ENCODE measurements at regions not wholly inside any gene's neighbourhood (a gene's known extent, or its start where the extent isn't known, plus 50 kb on each side); places are given as distances from the start of the nearest gene placed in this dataset.

DNA sequence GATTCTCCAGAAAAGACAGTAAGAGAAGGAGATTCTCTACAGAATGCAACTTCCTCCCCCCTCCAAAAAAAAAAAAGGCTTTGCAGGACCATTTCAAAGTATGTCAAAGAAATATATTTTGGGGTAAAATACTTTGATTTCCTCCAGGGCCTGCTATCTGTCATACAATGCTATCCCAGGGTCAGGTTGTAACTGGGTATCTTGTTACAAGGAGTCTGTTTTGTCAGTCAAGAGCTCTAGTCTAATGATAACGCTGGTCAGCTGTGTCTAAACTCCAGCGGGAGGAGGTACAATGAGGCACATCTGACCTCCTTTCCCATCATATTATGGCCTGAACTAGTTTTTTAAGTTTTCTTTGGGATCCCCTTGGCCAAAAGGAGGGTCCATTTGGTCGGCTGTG lies 408.4 kb upstream of the CDH5 start:
- no peak for DNase-seq (ENCODE audit: low read depth)

DNA sequence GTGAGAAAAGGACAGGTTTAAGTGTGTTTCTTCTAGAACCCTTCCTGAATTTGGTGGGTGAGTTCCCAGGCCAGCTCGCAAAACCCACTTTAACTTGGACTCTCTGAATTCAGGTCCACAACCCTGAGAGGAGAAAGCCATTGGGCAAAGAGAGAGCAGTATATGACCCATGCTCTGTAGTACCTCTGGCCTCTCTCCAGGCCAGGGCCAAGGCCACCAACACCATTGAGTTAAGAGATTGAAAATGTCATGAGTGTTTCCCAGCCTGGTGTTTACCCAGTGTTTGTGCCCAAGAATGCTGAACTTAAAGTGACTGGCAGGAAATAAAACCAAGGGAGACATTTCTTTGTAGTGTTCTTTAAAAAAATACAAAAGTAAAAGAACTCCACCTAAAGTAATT lies 410.4 kb upstream of the CDH5 start:
- no peak for DNase-seq (ENCODE audit: low read depth)

DNA sequence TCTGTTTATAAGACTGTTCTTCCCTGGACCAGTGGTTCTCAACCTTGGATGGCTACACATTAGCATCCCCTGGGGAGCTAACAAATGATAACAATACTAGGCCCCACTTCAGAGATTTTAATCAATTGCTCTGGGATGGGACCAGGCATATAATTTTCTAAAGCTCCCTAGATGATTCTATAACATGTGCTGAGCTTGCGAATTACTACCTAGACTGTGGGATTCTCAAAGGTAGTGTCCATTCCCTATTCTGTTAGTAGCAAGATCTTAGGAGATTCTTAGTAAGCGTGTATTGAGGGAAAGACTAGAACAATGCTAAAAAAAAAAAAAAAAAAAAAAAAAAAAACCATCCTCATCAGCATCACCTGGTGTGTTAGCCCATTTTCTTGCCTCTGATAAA lies 412.0 kb upstream of the CDH5 start:
- no peak for DNase-seq (ENCODE audit: low read depth)

DNA sequence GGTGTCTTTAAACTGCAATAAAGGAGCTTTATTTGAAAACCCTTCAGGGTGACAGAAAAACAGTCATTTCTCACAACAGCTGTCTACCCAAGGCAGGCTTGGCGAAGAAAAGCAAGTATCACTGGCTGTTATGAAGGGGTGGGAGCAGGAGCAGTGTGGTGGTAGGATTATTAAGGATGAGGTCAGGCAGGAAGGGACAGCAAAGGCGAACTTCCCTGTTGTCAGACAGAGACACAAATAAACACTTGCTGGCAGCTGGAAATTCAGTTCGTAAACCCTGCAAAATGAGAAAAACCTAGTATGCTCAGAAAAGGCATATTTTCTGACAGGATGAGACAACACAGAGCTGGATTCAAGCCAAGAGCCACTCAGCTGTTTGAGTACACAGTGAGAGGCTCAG lies 416.3 kb upstream of the CDH5 start:
- no peak for DNase-seq (ENCODE audit: low read depth)

DNA sequence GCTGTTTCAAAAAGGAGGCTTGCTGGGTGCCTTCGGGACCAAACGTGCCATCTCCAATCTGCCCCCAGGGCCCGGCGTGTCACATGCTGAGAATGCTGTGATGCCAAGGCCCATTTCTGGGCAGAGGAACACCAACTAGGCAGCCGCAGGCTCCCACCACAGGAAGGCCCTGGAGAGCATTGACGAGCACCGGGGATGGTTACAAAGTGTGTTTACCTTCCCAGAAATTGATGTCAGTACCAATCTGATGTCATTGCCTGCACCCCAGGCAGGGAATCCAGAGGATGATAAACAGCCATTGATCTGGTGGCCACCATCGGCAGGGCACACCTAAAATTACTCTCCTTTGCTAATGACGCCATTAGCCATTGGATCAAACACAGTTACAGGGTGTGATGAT lies 418.1 kb upstream of the CDH5 start:
- peak; percentile 31 for DNase-seq (ENCODE audit: low read depth)

DNA sequence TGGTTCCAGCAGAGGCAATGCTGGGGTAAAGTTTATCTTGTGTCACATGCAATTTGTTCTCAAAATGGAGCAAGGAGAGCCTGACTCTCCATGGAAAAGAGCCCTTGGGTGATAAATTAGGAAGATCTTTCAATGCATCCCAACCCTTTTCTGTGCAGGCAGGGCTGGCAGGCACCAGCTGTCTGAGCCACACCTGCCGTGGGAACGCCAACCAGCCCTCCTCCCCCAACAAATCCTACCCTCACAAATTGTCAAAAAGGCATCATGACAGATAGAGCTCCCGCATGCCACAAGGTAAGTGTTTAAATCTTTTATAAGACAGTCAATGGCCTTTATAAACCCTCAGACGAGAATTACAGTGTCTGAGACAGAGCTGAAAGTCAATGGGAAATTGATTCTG lies 418.5 kb upstream of the CDH5 start:
- DNase-seq (ENCODE audit: low read depth), result no peak

DNA sequence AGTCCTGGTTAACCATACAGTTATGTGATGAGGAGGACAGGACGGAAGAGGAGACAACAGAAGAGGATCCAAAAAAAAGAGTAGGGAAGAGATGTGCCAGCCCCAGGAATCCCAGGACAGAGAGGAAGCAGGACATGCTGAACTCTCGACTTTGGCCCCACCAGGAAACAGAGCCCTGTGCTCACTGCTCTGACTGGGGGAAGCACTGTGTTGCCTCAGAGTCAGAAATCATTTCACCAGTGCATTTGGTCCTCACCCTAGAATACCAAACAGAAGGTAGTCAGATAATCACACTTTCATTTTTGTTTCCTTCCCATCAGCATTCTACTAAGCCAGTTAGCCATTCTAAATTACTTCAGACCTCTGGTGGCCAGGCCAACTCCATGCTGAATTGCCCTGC lies 421.0 kb upstream of the CDH5 start:
- no peak for DNase-seq (ENCODE audit: low read depth)

DNA sequence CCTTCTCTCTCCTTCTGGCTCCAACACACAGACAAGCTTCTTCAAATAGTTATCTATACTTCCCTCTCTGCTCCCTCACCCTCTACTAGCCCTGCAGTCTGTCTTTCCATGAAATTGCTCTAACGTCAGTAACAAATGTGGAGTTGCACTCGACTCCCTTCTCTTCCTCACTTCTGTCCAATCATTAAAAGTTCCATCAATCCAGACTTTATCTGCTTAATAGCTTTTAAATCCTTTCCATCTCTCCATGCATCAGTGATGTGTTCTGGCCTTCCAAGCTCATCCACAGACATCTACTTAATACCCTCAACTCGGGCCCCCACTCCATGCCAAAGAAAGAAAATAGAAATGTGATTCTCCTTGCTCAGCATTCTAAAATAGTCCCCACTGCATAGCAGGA lies 422.1 kb upstream of the CDH5 start:
- DNase-seq (ENCODE audit: low read depth), result no peak

DNA sequence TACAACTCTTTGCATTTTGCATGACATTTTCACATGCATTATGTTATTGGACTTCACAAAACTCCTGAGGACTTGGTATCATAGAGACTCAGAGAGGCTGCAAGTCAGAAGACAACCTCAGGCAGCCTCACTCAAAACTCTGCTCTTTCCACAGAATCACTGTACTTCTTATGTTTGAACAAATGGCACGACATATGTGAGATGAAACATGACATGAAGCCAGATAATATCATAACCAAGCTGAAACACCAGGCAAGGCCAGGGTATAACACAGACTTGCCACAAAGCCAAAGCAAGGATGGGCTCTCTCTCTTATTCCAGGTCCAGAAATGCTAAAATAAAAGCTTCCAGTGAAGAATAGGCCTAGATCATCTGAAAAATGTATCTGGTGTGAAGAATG lies 425.8 kb upstream of the CDH5 start:
- DNase-seq (ENCODE audit: low read depth), result no peak

DNA sequence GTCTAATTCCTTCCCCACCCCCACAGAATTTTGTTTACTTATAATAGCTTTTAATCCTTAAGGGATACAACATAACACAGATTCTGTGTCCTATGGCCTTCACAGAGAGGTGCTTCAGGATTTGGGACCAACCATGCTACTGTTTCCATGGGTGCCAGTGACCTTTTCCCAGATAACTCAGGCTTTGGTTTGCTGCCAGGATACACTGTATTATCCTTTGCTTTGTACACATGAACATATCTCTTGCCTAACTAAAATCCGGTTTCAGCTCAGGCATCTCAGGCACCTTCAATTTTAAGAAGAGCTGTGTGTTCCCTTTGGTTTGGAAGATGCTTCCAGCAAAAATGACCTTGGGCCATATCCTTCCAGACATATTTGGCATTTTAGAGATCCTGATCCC lies 428.4 kb upstream of the CDH5 start:
- no peak for DNase-seq (ENCODE audit: low read depth)

DNA sequence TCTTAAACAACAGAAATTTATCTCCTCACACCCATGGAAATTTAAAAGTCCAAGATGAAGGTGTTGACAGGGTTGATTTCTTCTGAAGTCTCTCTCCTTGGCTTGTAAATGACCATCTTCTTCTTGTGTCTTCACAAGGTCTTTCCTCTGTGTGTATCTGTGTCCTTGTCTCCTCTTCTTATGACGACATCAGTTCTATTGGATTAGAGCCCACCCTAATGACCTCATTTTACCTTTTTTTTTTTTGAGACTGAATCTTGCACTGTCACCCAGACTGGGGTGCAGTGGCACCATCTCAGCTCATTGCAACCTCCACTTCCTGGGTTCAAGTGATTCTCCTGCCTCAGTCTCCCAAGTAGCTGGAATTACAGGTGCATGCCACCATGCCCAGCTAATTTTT lies 429.0 kb upstream of the CDH5 start:
- DNase-seq (ENCODE audit: low read depth), result no peak

DNA sequence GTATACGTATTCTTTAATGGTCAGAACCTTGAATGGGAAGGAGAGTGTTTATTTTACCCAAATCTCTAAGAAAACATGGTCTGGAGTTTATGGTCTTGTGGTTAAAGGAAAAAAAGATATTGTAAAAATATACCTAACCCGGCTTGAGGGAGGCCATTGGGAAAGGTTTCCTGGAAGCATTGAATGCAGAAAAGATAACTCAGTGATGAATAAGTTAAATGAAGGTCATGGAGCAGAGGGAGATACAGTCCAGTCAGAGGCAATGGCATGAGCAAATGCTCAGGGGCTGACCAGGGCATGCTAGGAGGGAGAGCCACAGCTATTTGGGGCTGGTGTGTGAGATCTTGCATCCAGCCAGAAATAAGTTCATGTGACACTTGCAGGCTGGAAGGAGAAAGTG lies 430.4 kb upstream of the CDH5 start:
- peak; percentile 51 for DNase-seq (ENCODE audit: low read depth)

DNA sequence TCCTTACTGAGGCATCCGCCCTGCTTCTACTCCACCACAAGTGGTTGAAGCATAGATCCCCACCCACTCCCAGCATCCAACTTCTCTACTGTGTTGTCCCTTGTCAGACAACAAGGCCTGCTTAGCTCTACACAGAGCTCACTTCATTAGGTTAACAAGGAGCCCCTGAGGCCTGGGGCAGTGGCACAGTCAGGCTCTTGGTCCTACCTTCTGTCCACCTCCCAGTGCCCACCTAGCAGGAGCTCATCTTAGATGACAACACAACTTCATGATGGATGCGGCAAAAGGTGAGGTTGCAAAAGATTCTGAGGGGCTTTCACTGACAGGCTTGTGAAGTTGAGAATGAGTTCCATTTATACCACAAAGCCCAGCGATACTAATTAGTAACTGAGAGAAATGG lies 432.0 kb upstream of the CDH5 start:
- DNase-seq (ENCODE audit: low read depth), result no peak

DNA sequence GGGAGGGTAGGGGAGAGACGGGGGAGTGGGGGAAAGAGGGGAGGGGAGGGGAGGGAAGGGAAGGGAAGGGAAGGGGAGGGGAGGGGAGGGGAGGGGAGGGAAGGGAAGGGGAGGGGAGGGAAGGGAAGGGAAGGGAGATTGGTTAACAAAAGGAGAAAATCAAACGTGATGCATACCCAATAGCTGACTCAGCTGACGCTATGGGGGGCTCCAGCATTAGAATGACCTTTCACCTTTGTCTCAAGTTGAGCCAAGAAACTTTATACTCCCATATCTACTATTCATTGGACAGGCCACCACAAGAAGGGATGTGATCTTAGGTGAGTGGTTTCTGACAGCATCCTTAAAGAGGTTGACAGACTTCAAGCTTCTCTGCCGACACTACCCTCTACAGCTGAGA lies 432.8 kb upstream of the CDH5 start:
- DNase-seq (ENCODE audit: low read depth), result no peak

DNA sequence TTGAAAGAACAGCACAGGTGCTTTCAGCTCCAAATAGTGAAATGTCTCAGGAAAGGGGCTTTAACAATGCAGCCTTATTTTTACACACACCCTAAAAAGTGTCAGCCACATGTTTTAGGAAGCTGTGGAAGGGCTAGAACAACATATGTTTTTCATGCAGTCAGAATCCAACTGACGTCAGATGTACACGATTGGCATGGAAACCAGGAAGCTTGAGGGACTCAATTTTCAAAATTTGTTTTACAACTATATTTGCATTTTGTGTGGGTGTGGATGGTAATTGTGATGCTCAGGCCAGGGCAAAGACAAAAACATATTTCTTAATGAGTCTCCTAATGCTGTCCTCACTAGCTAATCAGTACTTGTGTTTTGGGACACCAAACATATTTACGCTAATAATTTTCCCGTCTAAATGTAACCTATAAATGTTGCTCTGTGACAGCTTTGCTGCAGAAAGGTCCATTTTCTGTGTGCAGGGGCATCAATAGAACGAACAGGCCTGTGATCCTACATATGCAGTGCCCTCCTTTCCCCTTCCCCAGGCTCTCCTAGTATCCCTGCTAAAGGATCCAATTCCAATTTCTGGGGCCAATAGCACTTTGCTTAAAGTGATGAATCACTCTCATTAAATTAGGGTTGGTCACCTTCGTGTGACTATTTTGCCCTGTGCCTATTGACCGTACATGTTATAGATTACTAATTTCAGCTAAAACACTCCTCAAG lies 434.0 kb upstream of the CDH5 start:
- no peak for DNase-seq (ENCODE audit: low read depth)

DNA sequence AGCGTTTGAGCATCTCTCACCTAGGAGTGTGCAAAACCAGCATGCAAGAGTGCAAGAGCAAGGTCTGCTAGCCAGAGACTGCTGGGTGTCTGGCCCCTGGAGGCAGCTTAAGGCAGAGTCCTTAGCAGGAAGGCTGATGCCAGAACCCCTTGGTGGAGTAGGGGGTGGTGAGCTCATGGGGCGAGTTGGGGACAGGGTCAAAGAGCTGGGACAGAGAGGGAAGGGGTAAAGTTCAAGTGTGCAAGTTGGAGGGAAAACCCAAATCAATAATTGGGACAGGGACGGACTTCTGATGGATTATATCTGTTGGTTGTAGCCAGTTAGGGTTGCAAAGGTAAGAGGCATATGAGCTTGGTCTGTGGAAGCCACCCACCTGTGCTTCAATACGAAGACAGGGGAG lies 443.6 kb upstream of the CDH5 start:
- no peak for DNase-seq (ENCODE audit: low read depth)

DNA sequence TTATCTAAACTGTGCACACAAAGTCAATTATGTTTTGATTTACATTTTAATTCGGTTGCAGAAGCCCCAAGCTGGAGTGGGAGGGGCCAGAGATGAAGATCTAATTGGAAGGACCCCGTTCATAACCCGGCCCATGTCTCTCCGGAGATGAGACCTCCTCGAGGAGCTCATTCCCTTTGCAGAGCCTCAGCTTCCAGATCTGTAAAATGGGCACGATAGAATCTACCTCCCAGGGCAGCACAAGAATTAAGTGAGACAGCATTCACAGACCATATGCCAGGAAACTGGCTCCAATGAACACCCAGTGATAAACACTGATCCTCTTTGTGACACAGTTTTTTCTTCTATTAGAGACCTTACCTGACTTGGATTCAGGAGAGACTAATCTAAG lies 446.5 kb upstream of the CDH5 start:
- DNase-seq (ENCODE audit: low read depth), result no peak

DNA sequence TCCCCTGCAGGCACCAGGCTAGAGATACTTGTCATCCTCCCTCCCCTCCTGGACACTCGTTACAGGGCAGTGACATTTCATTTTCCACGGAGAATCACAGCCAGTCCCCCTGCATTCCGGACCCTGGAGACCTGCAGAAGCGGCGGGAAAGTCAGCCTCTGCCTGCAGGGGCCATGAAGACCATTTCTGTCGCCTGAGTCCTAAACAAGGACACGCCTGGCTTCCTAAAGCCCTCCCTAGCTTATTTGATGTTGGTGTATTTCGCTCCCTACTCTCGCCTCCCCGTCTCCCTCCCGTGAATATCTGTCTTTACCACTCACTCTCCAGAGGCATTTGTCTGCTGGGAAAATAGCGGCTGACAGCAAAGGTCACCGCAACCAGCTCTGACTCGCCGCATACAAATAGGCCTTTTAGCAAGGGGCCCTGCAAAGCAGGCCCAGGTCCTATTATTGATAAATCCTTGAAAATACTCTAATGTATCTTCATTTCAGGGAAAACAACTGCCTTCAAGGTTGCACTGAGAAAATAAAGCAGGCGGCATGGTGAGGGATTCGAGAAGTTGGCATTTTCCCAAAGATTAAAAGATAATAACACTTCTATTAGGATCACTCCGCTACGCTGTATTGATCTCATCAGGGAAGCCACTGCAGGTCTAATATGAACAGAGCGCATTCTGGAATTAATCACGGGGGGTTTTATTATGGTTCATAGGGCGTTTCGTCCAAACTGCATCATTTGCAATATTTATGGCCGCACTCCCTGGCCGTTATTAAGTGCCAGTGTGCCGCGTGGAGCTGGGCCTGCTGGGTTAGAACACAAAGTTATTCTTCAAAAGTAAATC lies 447.1 kb upstream of the CDH5 start:
- peak; percentile 11 for DNase-seq (ENCODE audit: low read depth)

DNA sequence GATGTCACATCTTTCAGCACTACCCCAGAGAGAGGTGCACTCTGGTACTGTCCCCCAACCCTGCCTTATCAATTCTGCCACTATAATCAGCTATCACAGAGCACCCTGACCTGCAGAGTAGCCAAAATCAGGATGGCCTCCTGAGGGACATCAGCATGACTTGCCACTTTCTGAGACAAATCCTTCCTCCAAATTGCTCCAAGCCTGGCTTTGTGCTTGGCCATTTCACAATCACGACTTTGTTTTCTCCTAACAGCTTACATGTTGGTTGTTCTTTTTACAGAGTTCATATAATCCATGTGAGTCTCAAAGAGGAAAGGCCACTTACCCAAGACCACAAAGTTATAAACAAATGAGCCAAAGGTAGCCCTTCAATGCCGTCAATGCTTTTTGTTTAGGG lies 449.0 kb upstream of the CDH5 start:
- peak; percentile 50 for DNase-seq (ENCODE audit: low read depth)

DNA sequence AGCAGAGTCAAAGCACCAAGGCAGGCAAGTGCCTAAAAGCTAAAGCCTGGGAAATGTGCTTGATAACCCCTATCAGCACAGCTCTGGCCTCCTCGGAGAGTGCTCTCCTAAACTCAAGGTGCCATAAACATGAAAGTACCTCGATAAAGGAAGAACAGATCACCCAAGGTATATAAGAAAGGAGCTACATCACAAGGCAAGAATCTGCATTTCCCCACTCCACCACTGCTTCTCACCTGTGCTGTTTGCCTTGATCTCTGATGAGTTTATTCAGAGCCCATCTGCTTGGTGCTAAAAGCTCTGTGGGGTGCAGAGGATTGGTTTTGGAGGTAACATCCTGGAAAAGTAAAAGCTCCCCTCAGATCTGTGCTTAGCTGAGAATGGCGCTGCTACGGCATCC lies 449.5 kb upstream of the CDH5 start:
- no peak for DNase-seq (ENCODE audit: low read depth)

DNA sequence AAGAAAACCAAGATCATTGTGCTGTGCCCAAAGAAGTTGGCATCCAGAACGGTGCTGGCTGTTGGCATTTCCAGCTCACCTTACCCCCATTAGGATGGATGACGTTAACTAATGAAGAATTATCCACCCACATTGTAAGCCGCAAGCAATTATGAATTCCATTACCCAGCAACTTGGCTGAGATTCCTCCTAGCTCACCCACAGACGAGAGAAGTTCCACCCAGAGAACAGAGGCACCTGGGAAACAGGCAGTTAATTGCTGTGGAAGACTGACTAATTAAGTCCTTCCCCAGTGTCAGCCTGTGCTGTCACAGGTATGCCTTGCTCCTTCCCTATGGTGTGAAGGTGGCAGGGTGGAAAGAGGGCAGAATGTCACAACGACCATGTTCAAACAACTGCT lies 456.2 kb upstream of the CDH5 start:
- DNase-seq (ENCODE audit: low read depth), result no peak

DNA sequence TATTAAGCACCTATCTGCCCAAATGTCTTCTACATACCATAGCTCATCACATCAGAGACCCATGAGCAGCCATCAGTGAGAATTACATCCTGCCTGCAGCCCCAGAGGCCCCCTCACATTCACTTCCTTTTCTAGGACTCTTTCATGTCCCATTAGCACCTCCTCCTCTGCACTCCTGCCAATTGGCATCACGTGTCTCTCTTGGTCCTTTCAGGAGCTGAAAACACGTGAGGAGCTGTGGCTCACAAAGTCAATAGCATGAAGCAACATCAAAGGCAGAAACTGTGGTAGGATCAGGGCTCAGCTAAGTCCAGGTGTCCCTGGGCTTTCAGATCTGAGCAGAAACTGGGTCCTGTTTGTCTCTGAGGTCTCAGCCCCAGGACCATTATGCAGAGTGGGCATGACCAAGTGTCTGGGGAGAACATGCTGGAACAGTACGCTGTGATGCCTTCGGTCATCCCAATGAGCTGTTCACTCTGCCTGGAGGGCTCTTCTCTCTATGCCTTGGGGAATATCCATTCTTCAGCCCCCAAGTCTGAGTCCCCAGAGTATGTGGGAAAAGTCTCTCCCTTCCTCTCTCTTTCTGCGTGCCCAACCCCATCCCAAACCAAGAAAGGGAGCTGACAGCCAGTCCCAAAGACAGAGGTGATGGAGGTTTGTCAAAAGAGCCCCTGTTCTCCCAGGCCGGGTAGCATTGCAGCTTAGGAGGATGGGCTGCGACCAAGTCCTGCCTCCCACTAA lies 457.0 kb upstream of the CDH5 start:
- DNase-seq (ENCODE audit: low read depth), result peak; percentile 30

DNA sequence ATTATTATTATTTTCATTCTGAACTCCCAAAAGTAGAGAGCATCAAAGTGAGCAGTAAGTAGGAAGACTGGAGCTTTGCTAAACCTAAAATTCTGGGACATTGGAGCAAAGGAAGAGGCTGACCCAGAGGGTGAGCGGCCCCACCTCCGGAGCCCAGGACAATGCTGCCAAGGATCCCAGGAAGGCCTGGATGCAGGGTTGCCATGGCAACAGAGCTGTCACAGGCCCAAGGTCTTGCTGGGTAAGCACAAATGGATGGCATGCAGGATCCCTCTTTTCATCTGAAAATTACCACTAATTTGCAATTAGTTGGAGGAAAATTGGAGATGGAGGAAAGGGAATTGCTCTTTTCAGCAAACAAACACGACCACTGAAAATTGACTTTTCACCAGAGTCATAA lies 457.9 kb upstream of the CDH5 start:
- DNase-seq (ENCODE audit: low read depth), result no peak

Measured in M059J (cell line).